GM12892 (cell line): ENCODE measurements at regions not wholly inside any gene's neighbourhood (a gene's known extent, or its start where the extent isn't known, plus 50 kb on each side); places are given as distances from the start of the nearest gene placed in this dataset.

ENCODE experiments used
- POLR2A ChIP-seq: IDR thresholded peaks from 2 replicates; pipeline ENCODE4 v1.6.1; 2011; ENCODE audit warnings: low read depth, low read length, control low read depth
- POLR2AphosphoS5 ChIP-seq: IDR thresholded peaks from 2 replicates; pipeline ENCODE4 v1.6.1; 2011; ENCODE audit warnings: low read depth, low read length, control low read depth
- TAF1 ChIP-seq: IDR thresholded peaks from 2 replicates; pipeline ENCODE4 v1.6.1; 2011; ENCODE audit warnings: low read depth, mild to moderate bottlenecking, control low read depth, low read length, borderline replicate concordance

GRCh38 chr12:74259199-74259598 lies 278.4 kb upstream of the ATXN7L3B start:
- no peak for TF ChIP-seq TAF1
- TF ChIP-seq POLR2AphosphoS5: no peak
- no peak for TF ChIP-seq POLR2A
